DND-41 (cell line): ENCODE measurements at regions not wholly inside any gene's neighbourhood (a gene's known extent, or its start where the extent isn't known, plus 50 kb on each side); places are given as distances from the start of the nearest gene placed in this dataset.

ENCODE experiments used
- EZH2 ChIP-seq: IDR thresholded peaks from 3 replicates; pipeline ENCODE4 v1.6.1; 2012; ENCODE audit warnings: borderline replicate concordance, low read depth, mild to moderate bottlenecking, moderate library complexity, low read length, inconsistent platforms; ENCODE audit not compliant: severe bottlenecking
- TF ChIP-seq, protein P1 (sequence below): IDR thresholded peaks from 2 replicates; pipeline ENCODE4 v1.5.1; 2012; ENCODE audit warnings: borderline replicate concordance, low read length, moderate library complexity, mild to moderate bottlenecking; ENCODE audit not compliant: poor library complexity, severe bottlenecking; ENCODE audit errors: extremely low read depth

DNA sequence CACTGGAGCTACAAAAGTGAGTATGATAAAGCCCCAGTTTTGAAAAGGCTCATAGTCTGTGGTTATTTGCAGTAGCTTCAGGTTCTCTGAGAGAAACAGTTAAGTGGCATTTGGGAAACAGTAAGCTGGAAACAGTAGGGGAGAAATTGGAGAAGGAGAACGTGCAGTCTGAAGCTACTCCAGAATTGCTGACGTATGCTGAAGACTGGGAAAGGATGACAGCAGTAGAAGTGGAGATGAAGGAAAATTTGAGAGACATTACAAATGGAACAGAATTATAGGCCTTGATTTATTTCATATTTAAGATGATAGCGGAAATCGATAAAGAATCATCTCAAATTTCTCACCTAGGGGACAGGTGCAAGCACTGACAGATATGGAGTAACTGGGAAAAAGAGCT lies 248.8 kb downstream of the CAAP1 start:
- TF ChIP-seq, protein P1, sequence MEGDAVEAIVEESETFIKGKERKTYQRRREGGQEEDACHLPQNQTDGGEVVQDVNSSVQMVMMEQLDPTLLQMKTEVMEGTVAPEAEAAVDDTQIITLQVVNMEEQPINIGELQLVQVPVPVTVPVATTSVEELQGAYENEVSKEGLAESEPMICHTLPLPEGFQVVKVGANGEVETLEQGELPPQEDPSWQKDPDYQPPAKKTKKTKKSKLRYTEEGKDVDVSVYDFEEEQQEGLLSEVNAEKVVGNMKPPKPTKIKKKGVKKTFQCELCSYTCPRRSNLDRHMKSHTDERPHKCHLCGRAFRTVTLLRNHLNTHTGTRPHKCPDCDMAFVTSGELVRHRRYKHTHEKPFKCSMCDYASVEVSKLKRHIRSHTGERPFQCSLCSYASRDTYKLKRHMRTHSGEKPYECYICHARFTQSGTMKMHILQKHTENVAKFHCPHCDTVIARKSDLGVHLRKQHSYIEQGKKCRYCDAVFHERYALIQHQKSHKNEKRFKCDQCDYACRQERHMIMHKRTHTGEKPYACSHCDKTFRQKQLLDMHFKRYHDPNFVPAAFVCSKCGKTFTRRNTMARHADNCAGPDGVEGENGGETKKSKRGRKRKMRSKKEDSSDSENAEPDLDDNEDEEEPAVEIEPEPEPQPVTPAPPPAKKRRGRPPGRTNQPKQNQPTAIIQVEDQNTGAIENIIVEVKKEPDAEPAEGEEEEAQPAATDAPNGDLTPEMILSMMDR, result no peak
- no peak for TF ChIP-seq EZH2
